ENCODE measurements at regions not wholly inside any gene's neighbourhood (a gene's known extent, or its start where the extent isn't known, plus 50 kb on each side); places are given as distances from the start of the nearest gene placed in this dataset.

GRCh38 chr1:88474555-88475304 is 209.3 kb upstream of the PKN2 start:
- TF ChIP-seq CTCF (conservative IDR thresholded peaks at IDR 0.05; ENCODE audit: control insufficient read depth, insufficient read depth, low read depth, low read length): no peak
- no peak overlapping the region for H3K4me3 ChIP-seq (ENCODE audit: control insufficient read depth, low read depth, low read length)
- no peak for DNase-seq (ENCODE audit: low read depth)

DNA sequence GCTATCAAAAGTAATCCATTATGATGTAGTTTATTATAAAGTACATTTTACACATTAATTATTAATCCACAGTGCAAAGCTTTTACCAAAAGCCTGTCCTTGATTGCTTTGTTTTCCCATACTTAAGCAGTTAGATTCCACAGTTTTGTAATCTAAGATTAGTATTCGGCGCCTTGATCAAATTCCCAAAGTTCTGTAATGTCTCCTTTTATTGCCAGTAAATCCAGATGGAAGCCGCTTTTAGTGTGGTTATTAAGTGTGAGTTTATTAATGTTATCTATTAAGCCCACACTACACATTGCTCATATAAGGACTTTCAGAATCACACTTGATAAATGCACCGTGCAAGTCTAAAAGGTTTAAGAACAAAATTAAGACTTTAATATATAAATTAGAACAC is 199.2 kb upstream of the PKN2 start:
- DNase-seq (ENCODE audit: low read depth): no peak
- TF ChIP-seq CTCF (conservative IDR thresholded peaks at IDR 0.05; ENCODE audit: control insufficient read depth, insufficient read depth, low read depth, low read length): no peak
- H3K4me3 ChIP-seq (ENCODE audit: control insufficient read depth, low read depth, low read length): no peak overlapping the region

DNA sequence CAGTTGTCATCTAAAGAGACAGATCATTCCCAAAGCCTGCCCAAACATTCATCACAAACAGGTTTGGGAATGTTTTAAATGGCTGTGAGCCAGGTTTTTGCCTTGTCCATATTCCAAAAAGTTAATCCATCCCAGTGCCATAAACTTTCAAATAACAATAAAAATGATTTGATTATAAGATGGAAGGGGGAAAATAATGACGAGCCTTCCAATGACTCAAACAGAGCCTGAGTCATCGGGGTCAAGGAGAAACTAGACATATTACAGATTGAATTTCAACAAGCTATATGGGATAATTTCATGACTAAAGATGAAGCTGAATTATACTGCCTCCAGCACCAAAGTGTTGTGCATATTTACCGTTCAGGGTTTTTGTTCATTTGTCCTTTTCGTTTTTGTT is 195.8 kb upstream of the PKN2 start:
- TF ChIP-seq CTCF (conservative IDR thresholded peaks at IDR 0.05; ENCODE audit: control insufficient read depth, insufficient read depth, low read depth, low read length): no peak
- DNase-seq (ENCODE audit: low read depth): peak; percentile 34
- H3K4me3 ChIP-seq (ENCODE audit: control insufficient read depth, low read depth, low read length): no peak overlapping the region

DNA sequence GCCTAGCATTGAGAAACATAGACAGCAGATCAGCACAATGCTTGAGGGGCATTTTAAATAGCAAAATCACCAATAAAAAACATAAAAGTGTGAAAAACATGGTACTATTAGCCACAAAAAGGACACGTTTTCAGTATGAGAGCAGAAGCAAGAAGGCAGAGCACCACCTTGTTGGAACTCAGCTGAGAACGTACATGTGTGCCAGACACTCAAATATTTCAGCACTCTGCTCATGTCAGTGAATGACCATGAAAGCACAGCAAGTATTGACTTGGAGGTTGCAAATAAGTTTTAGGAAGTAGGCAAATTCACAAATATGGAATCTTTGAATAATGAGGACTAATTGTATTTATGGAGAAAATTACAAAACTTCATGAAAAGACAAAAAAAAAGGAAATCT is 193.4 kb upstream of the PKN2 start:
- no peak for DNase-seq (ENCODE audit: low read depth)
- no peak overlapping the region for H3K4me3 ChIP-seq (ENCODE audit: control insufficient read depth, low read depth, low read length)
- TF ChIP-seq CTCF (conservative IDR thresholded peaks at IDR 0.05; ENCODE audit: control insufficient read depth, insufficient read depth, low read depth, low read length): no peak

GRCh38 chr1:88499671-88500070 is 184.4 kb upstream of the PKN2 start:
- no peak overlapping the region for H3K4me3 ChIP-seq (ENCODE audit: control insufficient read depth, low read depth, low read length)
- no peak for TF ChIP-seq CTCF (conservative IDR thresholded peaks at IDR 0.05; ENCODE audit: control insufficient read depth, insufficient read depth, low read depth, low read length)
- no peak for DNase-seq (ENCODE audit: low read depth)

GRCh38 chr1:88502886-88503285 is 181.2 kb upstream of the PKN2 start:
- no peak for TF ChIP-seq CTCF (conservative IDR thresholded peaks at IDR 0.05; ENCODE audit: control insufficient read depth, insufficient read depth, low read depth, low read length)
- DNase-seq (ENCODE audit: low read depth): no peak
- no peak overlapping the region for H3K4me3 ChIP-seq (ENCODE audit: control insufficient read depth, low read depth, low read length)

GRCh38 chr1:88503646-88504045 is 180.4 kb upstream of the PKN2 start:
- no peak overlapping the region for H3K4me3 ChIP-seq (ENCODE audit: control insufficient read depth, low read depth, low read length)
- TF ChIP-seq CTCF (conservative IDR thresholded peaks at IDR 0.05; ENCODE audit: control insufficient read depth, insufficient read depth, low read depth, low read length): no peak
- DNase-seq (ENCODE audit: low read depth): no peak

All from fibroblast of mammary gland (primary cell).